GM21786 (cell line): ENCODE measurements at regions not wholly inside any gene's neighbourhood (a gene's known extent, or its start where the extent isn't known, plus 50 kb on each side); places are given as distances from the start of the nearest gene placed in this dataset.
A peak's percentile ranks its signal among the peaks of the same experiment; 100 is the strongest.
"Not testable (repeated sequence)": the region's sequence is repeated elsewhere in the genome, so short reads cannot be mapped to it uniquely, and the experiment has no call there.

Experiments used
- ATAC-seq: cut with Tn5 transposase; IDR thresholded peaks from one replicate; pipeline ENCODE4 v1.9.1; 2021; ENCODE audit not compliant: unreplicated experiment

- ATAC-seq: no peak
Observed at GRCh38 chr20:19024296-19025035, 188.0 kb upstream of the SLC24A3 start.

- peak; percentile 13 for ATAC-seq
Observed at GRCh38 chr20:19025430-19026120, 186.9 kb upstream of the SLC24A3 start.

DNA sequence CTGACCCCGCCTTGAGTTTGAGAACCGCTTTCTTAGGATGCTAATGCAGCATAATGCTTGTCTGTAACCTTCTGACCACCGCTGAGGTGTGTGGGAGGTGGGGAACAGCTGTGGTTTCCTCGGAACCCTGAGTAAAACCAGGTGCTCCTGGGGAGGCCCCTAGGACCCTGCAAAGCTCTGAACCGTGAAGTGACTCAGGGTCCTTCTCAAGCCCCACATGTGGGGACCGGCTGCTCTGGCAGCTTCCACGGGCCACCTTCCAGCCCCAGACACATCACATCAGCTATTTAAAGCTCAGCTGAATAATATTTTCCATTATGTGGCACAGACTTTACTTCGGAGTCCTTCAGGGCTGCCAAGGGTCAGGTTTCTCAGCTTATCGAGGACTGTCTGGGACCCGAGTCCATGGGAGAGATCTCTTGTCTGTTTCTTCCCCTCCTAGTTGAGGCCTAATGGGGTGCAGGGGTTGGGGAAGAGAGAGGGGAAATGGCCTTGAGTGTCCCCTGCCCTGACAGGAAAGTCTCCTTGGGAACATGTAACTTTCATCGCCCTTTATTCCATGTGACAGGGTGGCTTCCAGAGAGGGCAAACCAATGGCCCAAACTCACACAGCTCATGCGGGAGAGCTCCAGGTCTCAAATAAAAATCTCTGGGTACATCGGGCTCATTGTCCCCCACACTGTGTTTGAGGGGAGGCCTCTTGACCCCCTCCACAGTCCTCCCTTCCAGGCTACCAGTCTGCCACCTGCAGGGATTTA is 186.1 kb upstream of the SLC24A3 start:
- peak; percentile 73 for ATAC-seq

GRCh38 chr20:19026901-19027644 is 185.4 kb upstream of the SLC24A3 start:
- no peak for ATAC-seq

GRCh38 chr20:19027971-19028370 is 184.5 kb upstream of the SLC24A3 start:
- no peak for ATAC-seq

GRCh38 chr20:19041787-19042186 is 170.7 kb upstream of the SLC24A3 start:
- ATAC-seq: no peak

DNA sequence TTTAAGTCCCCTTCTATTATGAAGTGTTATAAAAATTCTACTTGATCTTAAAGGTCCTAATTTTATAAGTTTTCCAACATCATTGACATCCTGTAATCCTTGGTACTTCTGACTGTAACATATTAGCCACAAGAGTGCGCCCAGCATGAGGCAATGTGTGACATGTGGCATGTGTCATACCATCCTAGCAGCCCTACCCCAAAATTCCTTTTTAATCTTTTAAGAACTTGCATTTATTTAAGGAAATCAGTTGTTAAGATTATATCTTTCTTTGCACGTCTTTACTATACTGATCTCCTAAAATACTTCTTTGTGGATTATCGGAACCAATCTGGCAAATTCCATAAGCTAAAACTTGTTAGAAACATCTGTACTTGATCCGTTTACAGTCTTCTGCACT is 167.1 kb upstream of the SLC24A3 start:
- no peak for ATAC-seq

DNA sequence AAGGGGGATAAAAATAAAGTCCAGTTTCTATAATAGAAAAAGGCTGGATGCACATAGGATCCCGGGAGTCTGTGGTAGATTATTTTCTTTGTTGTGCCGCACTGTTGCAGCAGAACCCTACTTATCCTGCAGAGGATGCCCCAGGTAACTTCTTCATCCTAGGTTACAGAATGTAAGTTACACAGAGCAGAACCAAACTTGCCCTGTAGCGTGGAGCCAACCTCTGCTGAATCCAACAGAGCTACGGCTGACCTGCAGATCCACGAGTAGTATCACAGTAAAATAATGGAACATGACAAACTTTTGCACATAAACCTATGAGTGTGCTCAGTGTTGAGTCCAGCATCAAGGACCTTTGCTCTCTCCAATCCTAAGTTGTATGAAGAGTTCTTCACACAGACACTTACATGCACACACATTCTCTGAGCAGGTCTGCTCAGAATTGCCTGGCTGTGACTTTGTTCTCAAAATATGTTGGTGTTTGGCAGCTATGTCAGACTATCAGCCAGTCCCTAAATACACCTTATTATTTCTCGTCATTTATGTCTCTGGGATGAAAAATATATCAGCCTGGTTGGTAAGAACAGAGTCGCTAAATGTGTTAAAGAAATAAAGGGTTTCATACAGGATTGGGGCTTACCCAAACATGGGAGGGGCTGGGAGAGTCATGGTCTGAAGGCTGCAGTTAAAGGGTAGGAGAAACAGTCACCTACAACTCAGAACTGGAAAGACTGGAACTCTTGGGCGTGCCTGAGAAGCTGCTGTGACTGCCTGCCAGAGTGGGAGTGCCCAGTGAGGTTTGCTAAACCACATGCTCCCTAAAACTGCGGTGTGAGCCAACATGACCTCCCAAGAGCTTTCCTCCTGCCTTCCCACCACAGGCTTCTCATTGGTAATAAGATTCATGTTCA is 165.1 kb upstream of the SLC24A3 start:
- no peak for ATAC-seq

DNA sequence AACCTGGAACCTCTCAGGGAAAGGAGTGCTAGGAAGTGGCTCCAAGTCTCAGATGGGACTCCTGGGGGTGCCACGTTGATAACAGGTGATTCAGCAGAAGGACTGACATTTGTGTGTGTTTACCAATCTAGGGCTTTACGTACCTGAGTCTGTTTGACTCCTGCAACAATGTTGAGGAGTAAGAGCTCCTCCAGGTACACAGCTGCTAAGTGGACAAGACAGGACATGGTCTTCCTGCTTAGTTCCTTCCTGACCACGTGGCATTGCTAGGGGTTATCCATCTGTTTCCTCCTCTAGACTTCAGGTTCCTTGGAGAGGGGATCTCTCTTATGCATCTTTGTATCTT is 164.5 kb upstream of the SLC24A3 start:
- ATAC-seq: no peak

DNA sequence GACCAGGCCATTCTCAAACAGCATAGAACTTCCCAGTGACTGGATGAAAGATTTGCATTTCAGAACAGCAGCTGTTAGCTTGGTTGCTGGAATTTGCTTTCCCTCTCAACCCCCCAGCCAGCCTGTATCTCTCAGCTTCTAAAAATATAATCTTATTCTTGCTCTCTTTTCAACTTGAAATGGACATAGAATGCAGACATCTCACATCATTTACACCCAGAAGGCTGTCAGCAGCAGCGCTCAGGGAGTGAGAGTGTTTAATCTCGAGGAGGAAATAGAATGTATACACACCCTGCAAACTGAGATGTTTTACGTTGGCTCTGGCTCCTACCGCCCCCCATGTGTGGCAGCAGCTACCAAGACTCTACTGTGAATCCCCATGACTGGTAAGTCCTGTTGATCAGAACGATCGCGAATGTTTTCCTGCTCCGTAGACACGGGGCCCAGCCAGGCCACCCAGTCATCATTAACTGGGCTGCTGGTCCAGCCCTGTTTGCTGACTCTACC is 163.4 kb upstream of the SLC24A3 start:
- no peak for ATAC-seq

GRCh38 chr20:19049514-19049913 is 162.9 kb upstream of the SLC24A3 start:
- no peak for ATAC-seq

DNA sequence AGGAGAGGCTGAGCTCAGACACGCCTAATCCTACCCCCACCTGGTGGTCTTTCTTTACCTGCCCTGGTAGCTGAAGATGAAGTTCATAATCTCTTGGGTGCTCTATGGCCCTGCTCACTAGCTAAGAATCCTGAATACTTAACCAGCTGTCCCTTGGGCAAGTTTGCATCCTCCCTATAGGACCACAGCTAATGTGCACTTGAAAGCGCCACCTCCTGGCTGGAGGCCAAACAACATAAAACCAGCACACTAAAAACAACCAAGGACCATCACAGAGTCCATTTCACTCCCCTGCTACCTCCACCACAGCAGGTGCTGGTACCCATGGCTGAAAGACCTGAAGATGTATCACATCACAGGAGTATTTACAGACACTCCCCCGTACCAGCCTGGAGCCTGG is 155.5 kb upstream of the SLC24A3 start:
- ATAC-seq: no peak

GRCh38 chr20:19064788-19065187 is 147.7 kb upstream of the SLC24A3 start:
- not testable (repeated sequence) for ATAC-seq

DNA sequence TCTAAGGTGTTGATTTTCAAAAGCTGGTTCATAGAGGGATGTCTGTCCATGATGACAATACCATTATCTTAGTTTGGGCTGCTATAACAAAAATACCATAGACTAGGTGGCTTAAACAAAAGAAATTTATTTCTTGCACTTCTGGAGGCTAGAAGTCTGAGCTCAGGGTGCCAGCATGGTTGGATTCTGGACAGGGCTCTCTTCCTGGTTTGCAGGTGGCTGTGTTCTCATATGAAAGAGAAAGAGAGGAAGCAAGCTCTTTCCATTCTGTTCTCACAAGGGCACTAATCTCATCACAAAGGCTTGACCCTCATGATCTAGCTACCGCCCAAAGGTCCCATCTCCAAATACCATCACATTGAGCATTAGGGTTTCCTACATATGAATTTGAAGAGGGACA is 144.5 kb upstream of the SLC24A3 start:
- ATAC-seq: no peak

GRCh38 chr20:19070026-19070425 is 142.4 kb upstream of the SLC24A3 start:
- no peak for ATAC-seq

- peak; percentile 49 for ATAC-seq
Observed at GRCh38 chr20:19070681-19071445, 141.6 kb upstream of the SLC24A3 start.

- ATAC-seq: peak; percentile 27
Observed at GRCh38 chr20:19071446-19071725, 141.1 kb upstream of the SLC24A3 start.

DNA sequence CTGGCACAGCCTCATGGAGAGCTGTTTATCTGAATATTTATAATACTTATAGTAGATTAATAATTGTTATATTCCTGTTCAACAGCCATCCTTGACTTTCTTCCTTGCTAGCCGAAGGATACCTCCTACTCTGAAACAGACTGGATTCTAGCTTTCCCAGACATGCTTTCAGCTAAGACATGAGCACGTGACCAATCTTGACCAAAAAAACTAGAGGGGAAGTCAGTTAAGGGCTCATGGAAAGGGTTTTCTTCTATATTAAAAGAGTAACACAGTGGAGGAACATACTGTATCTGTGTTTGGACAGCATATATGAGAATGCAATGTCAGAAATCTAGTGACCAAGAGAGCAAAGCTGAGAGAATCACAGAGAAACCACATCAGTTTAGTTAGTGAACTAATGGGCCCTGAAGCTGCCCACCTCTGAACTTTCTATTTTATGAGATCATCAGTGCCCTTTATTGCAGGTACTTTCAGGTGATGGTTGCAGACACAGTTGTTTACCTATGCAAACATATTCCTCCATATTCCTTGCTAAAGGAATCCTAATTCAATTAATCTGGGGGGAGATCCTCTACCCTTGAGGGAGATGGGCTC is 140.4 kb upstream of the SLC24A3 start:
- ATAC-seq: no peak

GRCh38 chr20:19072988-19073387 is 139.5 kb upstream of the SLC24A3 start:
- no peak for ATAC-seq
